ENCODE measurements at regions not wholly inside any gene's neighbourhood (a gene's known extent, or its start where the extent isn't known, plus 50 kb on each side); places are given as distances from the start of the nearest gene placed in this dataset.

DNA sequence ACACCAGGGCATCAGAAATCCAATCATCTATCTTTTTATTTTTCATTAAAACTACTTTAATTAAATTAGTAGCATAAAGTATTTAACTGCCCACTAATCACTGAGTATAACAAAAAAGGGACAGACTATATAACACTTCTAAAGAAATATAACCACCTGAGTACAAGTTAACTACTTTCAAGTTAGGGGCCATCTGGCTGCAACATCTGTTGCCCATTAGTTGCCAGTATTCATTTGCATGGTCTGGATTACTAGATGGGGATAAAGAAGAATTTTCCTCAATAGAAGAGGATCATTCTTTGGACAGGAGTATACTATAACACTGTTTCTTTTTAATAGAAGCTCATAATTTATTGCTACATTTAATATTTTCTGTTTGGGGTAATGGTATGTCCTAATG is 446.4 kb downstream of the AMY1C start:
- TF ChIP-seq, protein P1, sequence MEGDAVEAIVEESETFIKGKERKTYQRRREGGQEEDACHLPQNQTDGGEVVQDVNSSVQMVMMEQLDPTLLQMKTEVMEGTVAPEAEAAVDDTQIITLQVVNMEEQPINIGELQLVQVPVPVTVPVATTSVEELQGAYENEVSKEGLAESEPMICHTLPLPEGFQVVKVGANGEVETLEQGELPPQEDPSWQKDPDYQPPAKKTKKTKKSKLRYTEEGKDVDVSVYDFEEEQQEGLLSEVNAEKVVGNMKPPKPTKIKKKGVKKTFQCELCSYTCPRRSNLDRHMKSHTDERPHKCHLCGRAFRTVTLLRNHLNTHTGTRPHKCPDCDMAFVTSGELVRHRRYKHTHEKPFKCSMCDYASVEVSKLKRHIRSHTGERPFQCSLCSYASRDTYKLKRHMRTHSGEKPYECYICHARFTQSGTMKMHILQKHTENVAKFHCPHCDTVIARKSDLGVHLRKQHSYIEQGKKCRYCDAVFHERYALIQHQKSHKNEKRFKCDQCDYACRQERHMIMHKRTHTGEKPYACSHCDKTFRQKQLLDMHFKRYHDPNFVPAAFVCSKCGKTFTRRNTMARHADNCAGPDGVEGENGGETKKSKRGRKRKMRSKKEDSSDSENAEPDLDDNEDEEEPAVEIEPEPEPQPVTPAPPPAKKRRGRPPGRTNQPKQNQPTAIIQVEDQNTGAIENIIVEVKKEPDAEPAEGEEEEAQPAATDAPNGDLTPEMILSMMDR (IDR thresholded peaks at IDR 0.05; ENCODE audit: borderline replicate concordance, extremely low read depth, low read length, poor library complexity, severe bottlenecking), result no peak
- no peak for TF ChIP-seq EZH2 (IDR thresholded peaks at IDR 0.05; ENCODE audit: borderline replicate concordance, low read depth, low read length, severe bottlenecking)
